ENCODE measurements at regions not wholly inside any gene's neighbourhood (a gene's known extent, or its start where the extent isn't known, plus 50 kb on each side); places are given as distances from the start of the nearest gene placed in this dataset.

GRCh38 chr10:43913676-43914235, 265.1 kb upstream of the ZNF32 start:
- H3F3A ChIP-seq (ENCODE audit: insufficient read depth, low read length): no peaks in the 10 kb centered on the region
- no peaks in the 10 kb centered on the region for H4K20me1 ChIP-seq (ENCODE audit: insufficient read depth, low read length)
- H3K79me2 ChIP-seq (ENCODE audit: low read length): no peaks in the 10 kb centered on the region
- no peak for TF ChIP-seq EZH2 (optimal IDR thresholded peaks at IDR 0.05; ENCODE audit: low read depth, low read length)
- H3K9me3 ChIP-seq (replicated peaks; ENCODE audit: insufficient read depth, low read length): no peaks in the 10 kb centered on the region
- H3K4me2 ChIP-seq (ENCODE audit: low read depth, low read length): no peak overlapping the region
- no peak for DNase-seq
- no peak overlapping the region for H3K9ac ChIP-seq (ENCODE audit: low read length)
- H3K27me3 ChIP-seq (replicated peaks; ENCODE audit: insufficient read depth, low read length): no peaks in the 10 kb centered on the region
- no peaks in the 10 kb centered on the region for H3K36me3 ChIP-seq (replicated peaks; ENCODE audit: insufficient read depth, low read length)
- H3K27ac ChIP-seq (ENCODE audit: low read length): no peak overlapping the region
- H3K9me2 ChIP-seq (replicated peaks; ENCODE audit: insufficient read depth, low read length): no peaks in the 10 kb centered on the region
- H2AFZ ChIP-seq (ENCODE audit: low read length): no peak overlapping the region
- no peak overlapping the region for H3K4me3 ChIP-seq (ENCODE audit: low read length)
- no peaks in the 10 kb centered on the region for H3K4me1 ChIP-seq (ENCODE audit: low read length)

- Histone ChIP-seq H3K9me3 (replicated peaks; ENCODE audit: insufficient read depth, low read length) (no peaks in the 10 kb centered on the region), H4K20me1 (ENCODE audit: insufficient read depth, low read length) (no peaks in the 10 kb centered on the region), H3K79me2 (ENCODE audit: low read length) (no peaks in the 10 kb centered on the region), H3F3A (ENCODE audit: insufficient read depth, low read length) (no peaks in the 10 kb centered on the region), H3K36me3 (replicated peaks; ENCODE audit: insufficient read depth, low read length) (no peaks in the 10 kb centered on the region), H3K27me3 (replicated peaks; ENCODE audit: insufficient read depth, low read length) (no peaks in the 10 kb centered on the region), H3K9me2 (replicated peaks; ENCODE audit: insufficient read depth, low read length) (no peaks in the 10 kb centered on the region), H3K27ac (ENCODE audit: low read length) (no peak overlapping the region), H2AFZ (ENCODE audit: low read length) (no peak overlapping the region), H3K4me1 (ENCODE audit: low read length) (no peaks in the 10 kb centered on the region), H3K4me3 (ENCODE audit: low read length) (no peak overlapping the region), H3K9ac (ENCODE audit: low read length) (no peak overlapping the region), H3K4me2 (ENCODE audit: low read depth, low read length) (no peak overlapping the region)
- TF ChIP-seq EZH2 (optimal IDR thresholded peaks at IDR 0.05; ENCODE audit: low read depth, low read length) (no peak), CTCF (IDR thresholded peaks at IDR 0.05; ENCODE audit: low read length) (no peak), EZH2phosphoT487 (IDR thresholded peaks at IDR 0.05; ENCODE audit: low read length) (no peak)
- no peak for DNase-seq
These were observed 263.8 kb upstream of the ZNF32 start for GRCh38 chr10:43912469-43912868.

- no peaks in the 10 kb centered on the region for H4K20me1 ChIP-seq (ENCODE audit: insufficient read depth, low read length)
- H3K4me3 ChIP-seq (ENCODE audit: low read length): no peak overlapping the region
- TF ChIP-seq EZH2 (optimal IDR thresholded peaks at IDR 0.05; ENCODE audit: low read depth, low read length) (no peak), EZH2phosphoT487 (IDR thresholded peaks at IDR 0.05; ENCODE audit: low read length) (no peak), CTCF (IDR thresholded peaks at IDR 0.05; ENCODE audit: low read length) (no peak)
- no peak overlapping the region for H3K9ac ChIP-seq (ENCODE audit: low read length)
- H3K4me1 ChIP-seq (ENCODE audit: low read length): no peaks in the 10 kb centered on the region
- no peak overlapping the region for H3K4me2 ChIP-seq (ENCODE audit: low read depth, low read length)
- no peak overlapping the region for H3K27ac ChIP-seq (ENCODE audit: low read length)
- H2AFZ ChIP-seq (ENCODE audit: low read length): no peak overlapping the region
- no peaks in the 10 kb centered on the region for H3K27me3 ChIP-seq (replicated peaks; ENCODE audit: insufficient read depth, low read length)
- H3K9me3 ChIP-seq (replicated peaks; ENCODE audit: insufficient read depth, low read length): no peaks in the 10 kb centered on the region
- H3K36me3 ChIP-seq (replicated peaks; ENCODE audit: insufficient read depth, low read length): no peaks in the 10 kb centered on the region
- no peak for DNase-seq
- H3K79me2 ChIP-seq (ENCODE audit: low read length): no peaks in the 10 kb centered on the region
- H3K9me2 ChIP-seq (replicated peaks; ENCODE audit: insufficient read depth, low read length): no peaks in the 10 kb centered on the region
- H3F3A ChIP-seq (ENCODE audit: insufficient read depth, low read length): no peaks in the 10 kb centered on the region
These were observed 257.8 kb upstream of the ZNF32 start for GRCh38 chr10:43906490-43906889.

GRCh38 chr10:43905512-43906236, 257.0 kb upstream of the ZNF32 start:
- no peaks in the 10 kb centered on the region for H3K9me2 ChIP-seq (replicated peaks; ENCODE audit: insufficient read depth, low read length)
- no peak overlapping the region for H3K27ac ChIP-seq (ENCODE audit: low read length)
- H3K36me3 ChIP-seq (replicated peaks; ENCODE audit: insufficient read depth, low read length): no peaks in the 10 kb centered on the region
- H3K9ac ChIP-seq (ENCODE audit: low read length): no peak overlapping the region
- H3K4me1 ChIP-seq (ENCODE audit: low read length): no peaks in the 10 kb centered on the region
- no peak for DNase-seq
- H3K9me3 ChIP-seq (replicated peaks; ENCODE audit: insufficient read depth, low read length): no peaks in the 10 kb centered on the region
- H3K27me3 ChIP-seq (replicated peaks; ENCODE audit: insufficient read depth, low read length): no peaks in the 10 kb centered on the region
- no peak overlapping the region for H3K4me3 ChIP-seq (ENCODE audit: low read length)
- H4K20me1 ChIP-seq (ENCODE audit: insufficient read depth, low read length): no peaks in the 10 kb centered on the region
- no peaks in the 10 kb centered on the region for H3F3A ChIP-seq (ENCODE audit: insufficient read depth, low read length)
- no peak overlapping the region for H3K4me2 ChIP-seq (ENCODE audit: low read depth, low read length)
- TF ChIP-seq EZH2phosphoT487 (IDR thresholded peaks at IDR 0.05; ENCODE audit: low read length) (no peak), EZH2 (optimal IDR thresholded peaks at IDR 0.05; ENCODE audit: low read depth, low read length) (no peak), CTCF (IDR thresholded peaks at IDR 0.05; ENCODE audit: low read length) (no peak)
- no peak overlapping the region for H2AFZ ChIP-seq (ENCODE audit: low read length)
- H3K79me2 ChIP-seq (ENCODE audit: low read length): no peaks in the 10 kb centered on the region
